ENCODE measurements at regions not wholly inside any gene's neighbourhood (a gene's known extent, or its start where the extent isn't known, plus 50 kb on each side); places are given as distances from the start of the nearest gene placed in this dataset.
"Not testable (repeated sequence)": the region's sequence is repeated elsewhere in the genome, so short reads cannot be mapped to it uniquely, and the experiment has no call there.

DNA sequence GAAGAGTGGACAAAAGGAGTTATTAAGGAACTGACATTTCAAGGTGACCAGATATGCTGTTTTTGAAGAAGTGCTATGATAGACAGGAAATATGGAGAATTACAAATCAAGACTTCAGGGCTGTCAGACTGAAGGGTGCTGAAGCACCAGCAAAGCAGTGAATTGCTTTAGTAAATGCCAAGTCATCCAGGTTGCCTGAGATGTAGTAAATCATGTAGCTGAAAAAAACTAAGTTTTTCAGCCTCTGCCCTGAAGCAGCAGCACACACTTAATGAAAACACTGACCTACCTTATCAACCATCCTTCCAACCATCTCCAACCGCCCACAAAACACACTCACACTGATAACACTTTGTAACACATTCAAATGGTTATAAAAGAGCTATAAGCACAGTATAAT is 110.0 kb downstream of the PRR15 start:
- not testable (repeated sequence) for TF ChIP-seq EZH2 (IDR thresholded peaks at IDR 0.05; ENCODE audit: borderline replicate concordance); EZH2phosphoT487 (IDR thresholded peaks at IDR 0.05; ENCODE audit: low read depth, severe bottlenecking, unreplicated experiment)
- TF ChIP-seq, protein P1, sequence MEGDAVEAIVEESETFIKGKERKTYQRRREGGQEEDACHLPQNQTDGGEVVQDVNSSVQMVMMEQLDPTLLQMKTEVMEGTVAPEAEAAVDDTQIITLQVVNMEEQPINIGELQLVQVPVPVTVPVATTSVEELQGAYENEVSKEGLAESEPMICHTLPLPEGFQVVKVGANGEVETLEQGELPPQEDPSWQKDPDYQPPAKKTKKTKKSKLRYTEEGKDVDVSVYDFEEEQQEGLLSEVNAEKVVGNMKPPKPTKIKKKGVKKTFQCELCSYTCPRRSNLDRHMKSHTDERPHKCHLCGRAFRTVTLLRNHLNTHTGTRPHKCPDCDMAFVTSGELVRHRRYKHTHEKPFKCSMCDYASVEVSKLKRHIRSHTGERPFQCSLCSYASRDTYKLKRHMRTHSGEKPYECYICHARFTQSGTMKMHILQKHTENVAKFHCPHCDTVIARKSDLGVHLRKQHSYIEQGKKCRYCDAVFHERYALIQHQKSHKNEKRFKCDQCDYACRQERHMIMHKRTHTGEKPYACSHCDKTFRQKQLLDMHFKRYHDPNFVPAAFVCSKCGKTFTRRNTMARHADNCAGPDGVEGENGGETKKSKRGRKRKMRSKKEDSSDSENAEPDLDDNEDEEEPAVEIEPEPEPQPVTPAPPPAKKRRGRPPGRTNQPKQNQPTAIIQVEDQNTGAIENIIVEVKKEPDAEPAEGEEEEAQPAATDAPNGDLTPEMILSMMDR (IDR thresholded peaks at IDR 0.05; ENCODE audit: poor library complexity) = not testable (repeated sequence)
